22Rv1 (cell line): ENCODE measurements at regions not wholly inside any gene's neighbourhood (a gene's known extent, or its start where the extent isn't known, plus 50 kb on each side); places are given as distances from the start of the nearest gene placed in this dataset.

Experiments
- CTCF ChIP-seq: fragments of 450-650 bp; IDR thresholded peaks from 2 replicates; pipeline ENCODE4 v1.5.1; 2017; ENCODE audit warnings: mild to moderate bottlenecking
- ZFX ChIP-seq: fragments of 450-650 bp; IDR thresholded peaks from 2 replicates; pipeline ENCODE4 v1.6.1; 2017; ENCODE audit warnings: antibody characterized with exemption, borderline replicate concordance

- TF ChIP-seq CTCF, result no peak
- no peak for TF ChIP-seq ZFX
These were observed 322.6 kb upstream of the SLC10A2 start for GRCh38 chr13:103388839-103389238.
